Endothelial cell of umbilical vein (primary cell): ENCODE measurements at regions not wholly inside any gene's neighbourhood (a gene's known extent, or its start where the extent isn't known, plus 50 kb on each side); places are given as distances from the start of the nearest gene placed in this dataset.

Source experiments
- BruUV-seq: library from RNA; stranded (reverse); fragments of 400-500 nt; replicated peaks from 2 replicates; lab custom pipeline; 2021; lab: Mats Ljungman, UMichigan
- CTCF ChIA-PET: fragments of 300-600, 350-600 bp; sonication (Branson Sonifier 250); formaldehyde crosslinking; loops from one replicate; lab custom pipeline; 2021; ENCODE audit warnings: antibody characterized with exemption, inconsistent platforms; lab: Charles Lee
- POLR2A ChIA-PET: fragments of 300-600, 350-600 bp; sonication (Branson Sonifier 250); formaldehyde crosslinking; loops from one replicate; lab custom pipeline; 2021; ENCODE audit warnings: antibody characterized with exemption, inconsistent platforms; lab: Charles Lee
- DNase-seq: peaks from one replicate; pipeline ENCODE4 v3.0.0-alpha.2; 2011; ENCODE audit warnings: low read depth, low spot score
- FAIRE-seq: peaks from 2 replicates; lab custom pipeline; 2011; peaks lifted over from hg19 to GRCh38; lab: Jason Lieb, UNC
- H2AFZ ChIP-seq: 2 replicates; pipeline ENCODE4 v1.6.0; 2012; ENCODE audit warnings: low read depth, low read length, control low read depth, inconsistent platforms
- H3K27ac ChIP-seq: 2 replicates; pipeline ENCODE4 v1.5.1; 2011; ENCODE audit warnings: low read depth, mild to moderate bottlenecking, control low read depth, low read length, moderate library complexity; ENCODE audit not compliant: insufficient read depth
- H3K27me3 ChIP-seq, 2 experiments: 2 replicates each; pipeline versions ENCODE4 v1.6.0 to v1.6.1; 2011; ENCODE audit warnings: low read length in 2 of 2, mixed read lengths in 1 of 2; ENCODE audit not compliant: control insufficient read depth in 2 of 2, insufficient read depth in 2 of 2
- H3K36me3 ChIP-seq, 2 experiments: 2 replicates in 1 of 2; 3 replicates in 1 of 2; pipeline ENCODE4 v1.5.1; 2011; ENCODE audit warnings: low read length in 2 of 2, mild to moderate bottlenecking in 1 of 2, moderate library complexity in 1 of 2; ENCODE audit not compliant: control insufficient read depth in 2 of 2, insufficient read depth in 2 of 2; ENCODE audit errors: extremely low read depth in 1 of 2
- H3K4me1 ChIP-seq: 3 replicates; pipeline ENCODE4 v1.5.1; 2011; ENCODE audit warnings: mild to moderate bottlenecking, low read length; ENCODE audit not compliant: control insufficient read depth, insufficient read depth; ENCODE audit errors: extremely low read depth
- H3K4me2 ChIP-seq: 2 replicates; pipeline ENCODE4 v1.6.1; 2011; ENCODE audit warnings: low read length, control low read depth, mixed read lengths; ENCODE audit not compliant: insufficient read depth
- H3K4me3 ChIP-seq, 3 experiments: fragments of 200-600 bp in 1 of 3; sonication (generic), shearing (Covaris generic) in 1 of 3; replicated peaks in 1 of 3; 2 replicates each; pipeline ENCODE4 v1.5.1; 2011 to 2016; ENCODE audit warnings: control low read depth in 3 of 3, low read length in 3 of 3, mild to moderate bottlenecking in 2 of 3, inconsistent platforms in 1 of 3, low read depth in 1 of 3, moderate library complexity in 1 of 3; ENCODE audit not compliant: insufficient read depth in 1 of 3
- H3K79me2 ChIP-seq: 2 replicates; pipeline ENCODE4 v1.6.0; 2012; ENCODE audit warnings: low read length, inconsistent platforms; ENCODE audit not compliant: control insufficient read depth, insufficient read depth
- H3K9ac ChIP-seq: replicated peaks from 2 replicates; pipeline ENCODE3; 2011; ENCODE audit warnings: low read length, control low read depth; ENCODE audit not compliant: insufficient read depth; ENCODE audit errors: extremely low read depth
- H3K9me1 ChIP-seq: replicated peaks from 3 replicates; pipeline ENCODE4 v1.6.0; 2011; ENCODE audit warnings: mild to moderate bottlenecking, low read length; ENCODE audit not compliant: control insufficient read depth, insufficient read depth; ENCODE audit errors: extremely low read depth
- H3K9me3 ChIP-seq: replicated peaks from 2 replicates; pipeline ENCODE4 v1.5.1; 2012; ENCODE audit warnings: low read length, inconsistent platforms; ENCODE audit not compliant: control insufficient read depth, insufficient read depth
- H4K20me1 ChIP-seq: replicated peaks from 2 replicates; pipeline ENCODE3; 2011; ENCODE audit warnings: mild to moderate bottlenecking, low read length; ENCODE audit not compliant: control insufficient read depth, insufficient read depth; ENCODE audit errors: extremely low read depth
- EZH2 ChIP-seq: IDR thresholded peaks from 2 replicates; pipeline ENCODE4 v1.6.1; 2012; ENCODE audit warnings: borderline replicate concordance, low read depth, mild to moderate bottlenecking, moderate library complexity, low read length, inconsistent platforms; ENCODE audit not compliant: severe bottlenecking
- FOS ChIP-seq: IDR thresholded peaks from 2 replicates; pipeline ENCODE4 v1.6.1; 2011; ENCODE audit warnings: mild to moderate bottlenecking, low read length, moderate library complexity, borderline replicate concordance; ENCODE audit not compliant: insufficient read depth
- GATA2 ChIP-seq: IDR thresholded peaks from 2 replicates; pipeline ENCODE4 v1.7.0; 2011; ENCODE audit warnings: low read depth, mild to moderate bottlenecking, moderate library complexity, mixed read lengths, low read length; ENCODE audit not compliant: insufficient read length, insufficient read depth
- JUN ChIP-seq: IDR thresholded peaks from 2 replicates; pipeline ENCODE4 v1.6.1; 2011; ENCODE audit warnings: borderline replicate concordance, low read depth; ENCODE audit not compliant: insufficient read length, insufficient read depth
- MYC ChIP-seq: IDR thresholded peaks from one replicate; pipeline ENCODE4 v1.6.1; 2011; ENCODE audit warnings: mild to moderate bottlenecking, low read depth, low read length
- POLR2A ChIP-seq: IDR thresholded peaks from 2 replicates; pipeline ENCODE4 v1.6.1; 2012; ENCODE audit warnings: low read depth, mild to moderate bottlenecking, control low read depth, low read length
- POLR2AphosphoS5 ChIP-seq: IDR thresholded peaks from 2 replicates; pipeline ENCODE4 v1.6.1; 2012; ENCODE audit warnings: low read depth, mild to moderate bottlenecking, control low read depth, low read length, moderate library complexity; ENCODE audit not compliant: insufficient read depth
- dilution Hi-C: fragments of 300-500 bp; cut with MboI; formaldehyde crosslinking; loops from one replicate; pipeline ENCODE4 v1.15.0; 2019; ENCODE audit warnings: low sequenced_read_pairs; ENCODE audit not compliant: extremely low pct_ligation_motif_present
- intact Hi-C: fragments of 100-400 bp; cut with micrococcal nuclease; formaldehyde crosslinking; loops from one replicate; pipeline ENCODE4 v1.10.0; 2022
- TF ChIP-seq, protein P1 (sequence below): IDR thresholded peaks from 2 replicates; pipeline ENCODE4 v1.6.1; 2011; ENCODE audit not compliant: insufficient read depth, insufficient read length
- TF ChIP-seq, protein P2 (sequence below), 2 donors: IDR thresholded peaks; 1 replicate in 1 of 2; 2 replicates in 1 of 2; pipeline ENCODE4 v1.5.1; 2011; ENCODE audit warnings: low read length in 2 of 2, mild to moderate bottlenecking in 2 of 2, moderate library complexity in 2 of 2, control low read depth in 1 of 2, inconsistent platforms in 1 of 2, low read depth in 1 of 2; ENCODE audit not compliant: insufficient read depth in 1 of 2; ENCODE audit errors: extremely low read depth in 1 of 2

DNA sequence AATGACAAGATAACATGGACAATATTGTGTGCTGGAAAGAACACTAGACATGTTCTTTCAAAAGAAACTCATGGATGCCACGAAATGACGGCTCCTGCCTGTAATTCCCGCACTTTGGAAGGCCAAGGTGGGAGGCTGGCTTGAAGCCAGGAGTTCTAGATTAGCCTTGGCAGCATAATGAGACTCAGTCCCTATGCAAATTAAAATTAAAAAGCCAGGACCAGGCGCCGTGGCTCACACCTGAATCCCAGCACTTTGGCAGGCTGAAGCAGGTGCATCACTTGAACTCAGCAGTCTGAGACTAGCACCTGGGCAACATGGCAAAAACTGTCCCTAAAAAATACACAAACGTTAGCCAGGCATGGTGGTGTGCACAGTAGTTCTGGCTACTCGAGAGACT is 814.2 kb downstream of the BRINP1 start:
- no peaks in the 10 kb centered on the region for H3K9me1 ChIP-seq
- intact Hi-C loops (no loop called here), dilution Hi-C loops (no loop called here)
- TF ChIP-seq MYC (no peak), POLR2A (no peak), GATA2 (no peak), JUN (no peak), EZH2 (no peak), FOS (no peak), POLR2AphosphoS5 (no peak)
- TF ChIP-seq, protein P1, sequence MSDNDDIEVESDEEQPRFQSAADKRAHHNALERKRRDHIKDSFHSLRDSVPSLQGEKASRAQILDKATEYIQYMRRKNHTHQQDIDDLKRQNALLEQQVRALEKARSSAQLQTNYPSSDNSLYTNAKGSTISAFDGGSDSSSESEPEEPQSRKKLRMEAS: no peak
- TF ChIP-seq, protein P2, sequence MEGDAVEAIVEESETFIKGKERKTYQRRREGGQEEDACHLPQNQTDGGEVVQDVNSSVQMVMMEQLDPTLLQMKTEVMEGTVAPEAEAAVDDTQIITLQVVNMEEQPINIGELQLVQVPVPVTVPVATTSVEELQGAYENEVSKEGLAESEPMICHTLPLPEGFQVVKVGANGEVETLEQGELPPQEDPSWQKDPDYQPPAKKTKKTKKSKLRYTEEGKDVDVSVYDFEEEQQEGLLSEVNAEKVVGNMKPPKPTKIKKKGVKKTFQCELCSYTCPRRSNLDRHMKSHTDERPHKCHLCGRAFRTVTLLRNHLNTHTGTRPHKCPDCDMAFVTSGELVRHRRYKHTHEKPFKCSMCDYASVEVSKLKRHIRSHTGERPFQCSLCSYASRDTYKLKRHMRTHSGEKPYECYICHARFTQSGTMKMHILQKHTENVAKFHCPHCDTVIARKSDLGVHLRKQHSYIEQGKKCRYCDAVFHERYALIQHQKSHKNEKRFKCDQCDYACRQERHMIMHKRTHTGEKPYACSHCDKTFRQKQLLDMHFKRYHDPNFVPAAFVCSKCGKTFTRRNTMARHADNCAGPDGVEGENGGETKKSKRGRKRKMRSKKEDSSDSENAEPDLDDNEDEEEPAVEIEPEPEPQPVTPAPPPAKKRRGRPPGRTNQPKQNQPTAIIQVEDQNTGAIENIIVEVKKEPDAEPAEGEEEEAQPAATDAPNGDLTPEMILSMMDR (IDR thresholded peaks at IDR 0.05; ENCODE audit: extremely low read depth in 1 of 2, insufficient read depth in 1 of 2, low read depth in 1 of 2, low read length in 2 of 2): no peak
- no peak overlapping the region for H3K27ac ChIP-seq
- H2AFZ ChIP-seq: no peak overlapping the region
- no peaks in the 10 kb centered on the region for H3K9me3 ChIP-seq
- BruUV-seq: no TSS peak
- H4K20me1 ChIP-seq: no peaks in the 10 kb centered on the region
- H3K4me3 ChIP-seq: no peak overlapping the region
- H3K4me1 ChIP-seq: no peaks in the 10 kb centered on the region
- POLR2A ChIA-PET: no interaction called here
- no peak overlapping the region for H3K4me2 ChIP-seq
- no peaks in the 10 kb centered on the region for H3K79me2 ChIP-seq
- H3K9ac ChIP-seq: no peak overlapping the region
- CTCF ChIA-PET: no interaction called here
- H3K36me3 ChIP-seq: no peaks in the 10 kb centered on the region
- H3K27me3 ChIP-seq: no peaks in the 10 kb centered on the region
- DNase-seq (no peak), FAIRE-seq (no peak)
